HCT116 (cell line): ENCODE measurements at regions not wholly inside any gene's neighbourhood (a gene's known extent, or its start where the extent isn't known, plus 50 kb on each side); places are given as distances from the start of the nearest gene placed in this dataset.

Source experiments
- ATAC-seq: fragments of 200-7000 bp; cut with Tn5 transposase; 2 replicates; pipeline ENCODE4 v1.9.1; 2020; ENCODE audit warnings: mild to moderate bottlenecking, moderate library complexity
- BruUV-seq: library from RNA; stranded (reverse); fragments of 400-500 nt; replicated peaks from 2 replicates; lab custom pipeline; 2021; lab: Mats Ljungman, UMichigan
- CTCF ChIA-PET: fragments of 300-600 bp; sonication (Branson Sonifier 250); formaldehyde crosslinking; loops from one replicate; lab custom pipeline; 2021; ENCODE audit warnings: antibody characterized with exemption; lab: Charles Lee
- POLR2A ChIA-PET: fragments of 300-600, 350-600 bp; sonication (Branson Sonifier 250); formaldehyde crosslinking; loops from one replicate; lab custom pipeline; 2021; ENCODE audit warnings: antibody characterized with exemption; lab: Charles Lee
- RAD21 ChIA-PET, 2 experiments: fragments of 300-600 bp; sonication (Branson Sonifier 250); formaldehyde crosslinking; loops; one replicate each; lab custom pipeline; 2023; ENCODE audit warnings: low total read pairs in 2 of 2; ENCODE audit not compliant: uncharacterized antibody in 2 of 2, unreplicated experiment in 2 of 2, low non-redundant PET in 1 of 2; lab: Charles Lee
- DNase-seq: peaks from one replicate; pipeline ENCODE4 v3.0.0-alpha.2; 2010; ENCODE audit warnings: low read depth, low spot score
- H2AFZ ChIP-seq: fragments of 200-600 bp; shearing (Covaris generic), sonication (generic); 2 replicates; pipeline ENCODE4 v1.6.1; 2017; ENCODE audit warnings: low read depth, mixed run types, mixed read lengths, antibody characterized with exemption, low read length; ENCODE audit not compliant: poor library complexity, severe bottlenecking
- H3K27ac ChIP-seq: 2 replicates; pipeline ENCODE4 v1.5.1; 2012; ENCODE audit warnings: low read depth, low read length
- H3K27me3 ChIP-seq: fragments of 200-600 bp; sonication (generic); 2 replicates; pipeline ENCODE4 v1.6.1; 2016; ENCODE audit warnings: mixed run types, low read length, mixed read lengths; ENCODE audit not compliant: insufficient read depth
- H3K36me3 ChIP-seq, 2 experiments: fragments of 200-500 bp in 1 of 2; fragments of 200-600 bp in 1 of 2; sonication (Bioruptor generic) in 1 of 2; sonication (generic) in 1 of 2; 2 replicates each; pipeline versions ENCODE4 v1.5.1 to v1.6.1; 2014 to 2016; ENCODE audit warnings: low read length in 2 of 2, inconsistent platforms in 1 of 2, mixed read lengths in 1 of 2, mixed run types in 1 of 2; ENCODE audit not compliant: insufficient read depth in 2 of 2, control insufficient read depth in 1 of 2
- H3K4me1 ChIP-seq, 2 experiments: fragments of 200-600 bp in 1 of 2; sonication (generic) in 1 of 2; 2 replicates each; pipeline versions ENCODE4 v1.5.1 to v1.6.1; 2012 to 2017; ENCODE audit warnings: low read length in 2 of 2, inconsistent platforms in 1 of 2, mild to moderate bottlenecking in 1 of 2, mixed read lengths in 1 of 2, mixed run types in 1 of 2, moderate library complexity in 1 of 2; ENCODE audit not compliant: insufficient read depth in 2 of 2, control insufficient read depth in 1 of 2
- H3K4me2 ChIP-seq: fragments of 200-600 bp; sonication (generic); 2 replicates; pipeline ENCODE4 v1.6.1; 2017; ENCODE audit warnings: mixed run types, low read length, mixed read lengths
- H3K4me3 ChIP-seq, 2 experiments: fragments of 200-600 bp in 1 of 2; sonication (generic) in 1 of 2; replicated peaks in 1 of 2; 2 replicates each; pipeline ENCODE4 v1.5.1; 2011 to 2016; ENCODE audit warnings: low read length in 2 of 2, control low read depth in 1 of 2, low read depth in 1 of 2, mild to moderate bottlenecking in 1 of 2, mixed read lengths in 1 of 2, mixed run types in 1 of 2
- H3K79me2 ChIP-seq: fragments of 200-600 bp; sonication (generic); 2 replicates; pipeline ENCODE4 v1.6.1; 2017; ENCODE audit warnings: mild to moderate bottlenecking, mixed run types, low read length, moderate library complexity, mixed read lengths; ENCODE audit not compliant: insufficient read depth
- H3K9ac ChIP-seq: fragments of 200-600 bp; sonication (generic); 2 replicates; pipeline ENCODE4 v1.6.1; 2016; ENCODE audit warnings: low read length, mixed read lengths
- H3K9me2 ChIP-seq: fragments of 200-600 bp; sonication (generic), shearing (Covaris generic); 2 replicates; pipeline ENCODE4 v1.6.1; 2017; ENCODE audit warnings: mixed run types, mild to moderate bottlenecking, moderate library complexity; ENCODE audit not compliant: insufficient read depth
- H3K9me3 ChIP-seq, 2 experiments: fragments of 200-500 bp in 1 of 2; fragments of 200-600 bp in 1 of 2; sonication (Bioruptor generic) in 1 of 2; sonication (generic) in 1 of 2; 2 replicates each; pipeline ENCODE4 v1.6.1; 2014 to 2017; ENCODE audit warnings: low read length in 2 of 2, mixed read lengths in 2 of 2, inconsistent platforms in 1 of 2, low read depth in 1 of 2, mild to moderate bottlenecking in 1 of 2, mixed run types in 1 of 2, moderate library complexity in 1 of 2; ENCODE audit not compliant: control insufficient read depth in 1 of 2, insufficient read depth in 1 of 2
- H4K20me1 ChIP-seq: fragments of 200-600 bp; sonication (generic), shearing (Covaris generic); 2 replicates; pipeline ENCODE4 v1.6.1; 2017; ENCODE audit warnings: mixed run types, mild to moderate bottlenecking, moderate library complexity; ENCODE audit not compliant: insufficient read depth
- ATF3 ChIP-seq: IDR thresholded peaks from 2 replicates; pipeline ENCODE4 v1.6.1; 2012
- CBX3 ChIP-seq: IDR thresholded peaks from 2 replicates; pipeline ENCODE4 v1.6.1; 2012; ENCODE audit warnings: low read depth
- CTCF ChIP-seq, 3 experiments: fragments of 200-600 bp in 1 of 3; sonication (generic) in 1 of 3; IDR thresholded peaks in 2 of 3; conservative IDR thresholded peaks in 1 of 3; 2 replicates each; pipeline ENCODE4 v1.5.1; 2012 to 2017; ENCODE audit warnings: low read depth in 2 of 3, low read length in 2 of 3, antibody characterized with exemption in 1 of 3, borderline replicate concordance in 1 of 3, control low read depth in 1 of 3, mild to moderate bottlenecking in 1 of 3, mixed read lengths in 1 of 3, mixed run types in 1 of 3, moderate library complexity in 1 of 3; ENCODE audit not compliant: insufficient read depth in 1 of 3
- ELF1 ChIP-seq: IDR thresholded peaks from 2 replicates; pipeline ENCODE4 v1.6.1; 2012; ENCODE audit warnings: low read depth, borderline replicate concordance
- EZH2 ChIP-seq: fragments of 200-600 bp; sonication (generic); IDR thresholded peaks from 2 replicates; pipeline ENCODE4 v1.6.1; 2017; ENCODE audit warnings: antibody characterized with exemption, mixed run types
- EZH2phosphoT487 ChIP-seq: fragments of 200-600 bp; IDR thresholded peaks from 2 replicates; pipeline ENCODE4 v1.6.1; 2018; ENCODE audit warnings: antibody characterized with exemption, borderline replicate concordance
- FOSL1 ChIP-seq: IDR thresholded peaks from 2 replicates; pipeline ENCODE4 v1.6.1; 2012; ENCODE audit warnings: low read depth
- JUND ChIP-seq: IDR thresholded peaks from 2 replicates; pipeline ENCODE4 v1.6.1; 2012
- POLR2AphosphoS5 ChIP-seq: IDR thresholded peaks from 2 replicates; pipeline ENCODE4 v1.6.1; 2011; ENCODE audit warnings: mild to moderate bottlenecking, low read depth, low read length, moderate library complexity
- RAD21 ChIP-seq: IDR thresholded peaks from 2 replicates; pipeline ENCODE4 v1.6.1; 2012; ENCODE audit warnings: low read depth, mild to moderate bottlenecking
- REST ChIP-seq: IDR thresholded peaks from 2 replicates; pipeline ENCODE4 v1.6.1; 2012; ENCODE audit warnings: low read depth
- SIN3A ChIP-seq: IDR thresholded peaks from 2 replicates; pipeline ENCODE4 v1.6.1; 2012; ENCODE audit warnings: low read depth
- SRF ChIP-seq: IDR thresholded peaks from 2 replicates; pipeline ENCODE4 v1.6.1; 2012; ENCODE audit warnings: low read depth
- YY1 ChIP-seq: IDR thresholded peaks from 2 replicates; pipeline ENCODE4 v1.6.1; 2011; ENCODE audit warnings: low read length, low read depth, moderate library complexity, mild to moderate bottlenecking; ENCODE audit not compliant: insufficient replicate concordance; ENCODE audit errors: extremely low read depth
- ZBTB33 ChIP-seq: IDR thresholded peaks from 2 replicates; pipeline ENCODE4 v1.6.1; 2011; ENCODE audit warnings: mild to moderate bottlenecking, low read length, moderate library complexity; ENCODE audit not compliant: insufficient replicate concordance; ENCODE audit errors: extremely low read depth
- ZNF274 ChIP-seq: fragments of 200-500 bp; sonication (Bioruptor generic); IDR thresholded peaks from 2 replicates; pipeline ENCODE4 v1.6.1; 2014; ENCODE audit warnings: mild to moderate bottlenecking, low read depth, low read length, inconsistent platforms
- intact Hi-C: fragments of 100-400 bp; cut with micrococcal nuclease; formaldehyde crosslinking; loops from 2 replicates; pipeline ENCODE4 v1.10.0; 2022

- no peaks in the 10 kb centered on the region for H3K27me3 ChIP-seq
Measured at GRCh38 chr6:170030821-170031471, 259.9 kb downstream of the DLL1 start.

More at GRCh38 chr6:170030821-170031471, 259.9 kb downstream of the DLL1 start:
- RAD21 ChIA-PET = no interaction called here
- Histone ChIP-seq H2AFZ (no peak overlapping the region), H3K9me3 (peaks cover 0 to 3% of the 10 kb centered on the region in 2 experiments; a peak in 2 of 4 replicates), H3K9ac (no peak overlapping the region), H3K36me3 (no peaks in the 10 kb centered on the region), H3K27ac (no peak overlapping the region), H3K4me1 (peaks cover 14 to 20% of the 10 kb centered on the region in 2 experiments), H3K4me3 (no peak overlapping the region), H3K4me2 (no peak overlapping the region), H4K20me1 (no peaks in the 10 kb centered on the region), H3K9me2 (no peaks in the 10 kb centered on the region), H3K79me2 (no peaks in the 10 kb centered on the region)
- ATAC-seq = no peak
- TF ChIP-seq SRF (no peak), SIN3A (no peak), CTCF (IDR thresholded peaks at IDR 0.05 in 2 of 3, conservative IDR thresholded peaks at IDR 0.05 in 1 of 3; ENCODE audit: borderline replicate concordance in 1 of 3, insufficient read depth in 1 of 3, low read depth in 2 of 3, low read length in 2 of 3) (no peak), EZH2phosphoT487 (no peak), CBX3 (no peak), ZBTB33 (no peak), FOSL1 (no peak), EZH2 (no peak), ELF1 (no peak), ZNF274 (no peak), RAD21 (no peak), REST (no peak), POLR2AphosphoS5 (no peak), YY1 (no peak), JUND (no peak), ATF3 (no peak)
- CTCF ChIA-PET = no interaction called here
- no TSS peak for BruUV-seq
- POLR2A ChIA-PET = no interaction called here
- intact Hi-C loops = no loop called here
- no peak for DNase-seq
